Lower leg skin (tissue), 4 donors: ENCODE measurements at regions not wholly inside any gene's neighbourhood (a gene's known extent, or its start where the extent isn't known, plus 50 kb on each side); places are given as distances from the start of the nearest gene placed in this dataset.

Source experiments
- DNase-seq, 2 donors: peaks; one replicate each; pipeline ENCODE4 v3.0.0-alpha.2; 2019; ENCODE audit warnings: low spot score in 2 of 2
- H3K4me3 ChIP-seq: fragments of 200-600 bp; sonication (generic); 2 replicates; pipeline ENCODE4 v1.5.1; 2017; ENCODE audit warnings: mild to moderate bottlenecking, low read depth; ENCODE audit not compliant: poor library complexity, severe bottlenecking
- CTCF ChIP-seq, 3 donors: fragments of 450-650 bp; IDR thresholded peaks; one replicate each; pipeline ENCODE4 v1.5.1; 2016; ENCODE audit warnings: antibody characterized with exemption in 3 of 3, mild to moderate bottlenecking in 3 of 3, moderate library complexity in 2 of 3
- POLR2A ChIP-seq, 2 donors: fragments of 450-650 bp; IDR thresholded peaks; one replicate each; pipeline ENCODE4 v1.6.1; 2016 to 2017; ENCODE audit warnings: antibody characterized with exemption in 2 of 2, mild to moderate bottlenecking in 1 of 2, moderate library complexity in 1 of 2
- WGBS, 2 donors: methylation state at CpG; one replicate each; pipeline ENCODE4 v1.1.5; 2018; 5-methylcytosine and 5-hydroxymethylcytosine counted together
- intact Hi-C: fragments of 100-400 bp; cut with DNase I; formaldehyde crosslinking; loops from one replicate; pipeline ENCODE4 v1.15.0; 2023; ENCODE audit warnings: low total_unique reads

GRCh38 chr6:62338477-62338876, 52.5 kb upstream of the KHDRBS2 start:
- peak in 1 of 2 donors; percentile 69 for DNase-seq
- TF ChIP-seq POLR2A (IDR thresholded peaks at IDR 0.05) (no peak), CTCF (IDR thresholded peaks at IDR 0.05) (no peak)
- no peak overlapping the region for H3K4me3 ChIP-seq
- intact Hi-C loops = no loop called here
- 81 to 84% methylated on average over 3 of the region's 3 CpGs for WGBS, 2 donors
